HCT116 (cell line): ENCODE measurements at regions not wholly inside any gene's neighbourhood (a gene's known extent, or its start where the extent isn't known, plus 50 kb on each side); places are given as distances from the start of the nearest gene placed in this dataset.

ENCODE experiments used
- ATAC-seq: fragments of 200-7000 bp; cut with Tn5 transposase; 2 replicates; pipeline ENCODE4 v1.9.1; 2020; ENCODE audit warnings: mild to moderate bottlenecking, moderate library complexity
- BruUV-seq: library from RNA; stranded (reverse); fragments of 400-500 nt; replicated peaks from 2 replicates; lab custom pipeline; 2021; lab: Mats Ljungman, UMichigan
- CTCF ChIA-PET: fragments of 300-600 bp; sonication (Branson Sonifier 250); formaldehyde crosslinking; loops from one replicate; lab custom pipeline; 2021; ENCODE audit warnings: antibody characterized with exemption; lab: Charles Lee
- POLR2A ChIA-PET: fragments of 300-600, 350-600 bp; sonication (Branson Sonifier 250); formaldehyde crosslinking; loops from one replicate; lab custom pipeline; 2021; ENCODE audit warnings: antibody characterized with exemption; lab: Charles Lee
- RAD21 ChIA-PET, 2 experiments: fragments of 300-600 bp; sonication (Branson Sonifier 250); formaldehyde crosslinking; loops; one replicate each; lab custom pipeline; 2023; ENCODE audit warnings: low total read pairs in 2 of 2; ENCODE audit not compliant: uncharacterized antibody in 2 of 2, unreplicated experiment in 2 of 2, low non-redundant PET in 1 of 2; lab: Charles Lee
- DNase-seq: peaks from one replicate; pipeline ENCODE4 v3.0.0-alpha.2; 2010; ENCODE audit warnings: low read depth, low spot score
- H2AFZ ChIP-seq: fragments of 200-600 bp; shearing (Covaris generic), sonication (generic); 2 replicates; pipeline ENCODE4 v1.6.1; 2017; ENCODE audit warnings: low read depth, mixed run types, mixed read lengths, antibody characterized with exemption, low read length; ENCODE audit not compliant: poor library complexity, severe bottlenecking
- H3K27ac ChIP-seq: 2 replicates; pipeline ENCODE4 v1.5.1; 2012; ENCODE audit warnings: low read depth, low read length
- H3K27me3 ChIP-seq: fragments of 200-600 bp; sonication (generic); 2 replicates; pipeline ENCODE4 v1.6.1; 2016; ENCODE audit warnings: mixed run types, low read length, mixed read lengths; ENCODE audit not compliant: insufficient read depth
- H3K36me3 ChIP-seq, 2 experiments: fragments of 200-500 bp in 1 of 2; fragments of 200-600 bp in 1 of 2; sonication (Bioruptor generic) in 1 of 2; sonication (generic) in 1 of 2; 2 replicates each; pipeline versions ENCODE4 v1.5.1 to v1.6.1; 2014 to 2016; ENCODE audit warnings: low read length in 2 of 2, inconsistent platforms in 1 of 2, mixed read lengths in 1 of 2, mixed run types in 1 of 2; ENCODE audit not compliant: insufficient read depth in 2 of 2, control insufficient read depth in 1 of 2
- H3K4me1 ChIP-seq, 2 experiments: fragments of 200-600 bp in 1 of 2; sonication (generic) in 1 of 2; 2 replicates each; pipeline versions ENCODE4 v1.5.1 to v1.6.1; 2012 to 2017; ENCODE audit warnings: low read length in 2 of 2, inconsistent platforms in 1 of 2, mild to moderate bottlenecking in 1 of 2, mixed read lengths in 1 of 2, mixed run types in 1 of 2, moderate library complexity in 1 of 2; ENCODE audit not compliant: insufficient read depth in 2 of 2, control insufficient read depth in 1 of 2
- H3K4me2 ChIP-seq: fragments of 200-600 bp; sonication (generic); 2 replicates; pipeline ENCODE4 v1.6.1; 2017; ENCODE audit warnings: mixed run types, low read length, mixed read lengths
- H3K4me3 ChIP-seq, 2 experiments: fragments of 200-600 bp in 1 of 2; sonication (generic) in 1 of 2; replicated peaks in 1 of 2; 2 replicates each; pipeline ENCODE4 v1.5.1; 2011 to 2016; ENCODE audit warnings: low read length in 2 of 2, control low read depth in 1 of 2, low read depth in 1 of 2, mild to moderate bottlenecking in 1 of 2, mixed read lengths in 1 of 2, mixed run types in 1 of 2
- H3K79me2 ChIP-seq: fragments of 200-600 bp; sonication (generic); 2 replicates; pipeline ENCODE4 v1.6.1; 2017; ENCODE audit warnings: mild to moderate bottlenecking, mixed run types, low read length, moderate library complexity, mixed read lengths; ENCODE audit not compliant: insufficient read depth
- H3K9ac ChIP-seq: fragments of 200-600 bp; sonication (generic); 2 replicates; pipeline ENCODE4 v1.6.1; 2016; ENCODE audit warnings: low read length, mixed read lengths
- H3K9me2 ChIP-seq: fragments of 200-600 bp; sonication (generic), shearing (Covaris generic); 2 replicates; pipeline ENCODE4 v1.6.1; 2017; ENCODE audit warnings: mixed run types, mild to moderate bottlenecking, moderate library complexity; ENCODE audit not compliant: insufficient read depth
- H3K9me3 ChIP-seq, 2 experiments: fragments of 200-500 bp in 1 of 2; fragments of 200-600 bp in 1 of 2; sonication (Bioruptor generic) in 1 of 2; sonication (generic) in 1 of 2; 2 replicates each; pipeline ENCODE4 v1.6.1; 2014 to 2017; ENCODE audit warnings: low read length in 2 of 2, mixed read lengths in 2 of 2, inconsistent platforms in 1 of 2, low read depth in 1 of 2, mild to moderate bottlenecking in 1 of 2, mixed run types in 1 of 2, moderate library complexity in 1 of 2; ENCODE audit not compliant: control insufficient read depth in 1 of 2, insufficient read depth in 1 of 2
- H4K20me1 ChIP-seq: fragments of 200-600 bp; sonication (generic), shearing (Covaris generic); 2 replicates; pipeline ENCODE4 v1.6.1; 2017; ENCODE audit warnings: mixed run types, mild to moderate bottlenecking, moderate library complexity; ENCODE audit not compliant: insufficient read depth
- CBX3 ChIP-seq: IDR thresholded peaks from 2 replicates; pipeline ENCODE4 v1.6.1; 2012; ENCODE audit warnings: low read depth
- CEBPB ChIP-seq: IDR thresholded peaks from 2 replicates; pipeline ENCODE4 v1.6.1; 2012; ENCODE audit warnings: low read depth
- FOSL1 ChIP-seq: IDR thresholded peaks from 2 replicates; pipeline ENCODE4 v1.6.1; 2012; ENCODE audit warnings: low read depth
- JUND ChIP-seq: IDR thresholded peaks from 2 replicates; pipeline ENCODE4 v1.6.1; 2012
- POLR2AphosphoS5 ChIP-seq: IDR thresholded peaks from 2 replicates; pipeline ENCODE4 v1.6.1; 2011; ENCODE audit warnings: mild to moderate bottlenecking, low read depth, low read length, moderate library complexity
- RAD21 ChIP-seq: IDR thresholded peaks from 2 replicates; pipeline ENCODE4 v1.6.1; 2012; ENCODE audit warnings: low read depth, mild to moderate bottlenecking
- SIN3A ChIP-seq: IDR thresholded peaks from 2 replicates; pipeline ENCODE4 v1.6.1; 2012; ENCODE audit warnings: low read depth
- SP1 ChIP-seq: IDR thresholded peaks from 2 replicates; pipeline ENCODE4 v1.6.1; 2012; ENCODE audit warnings: low read depth
- SRF ChIP-seq: IDR thresholded peaks from 2 replicates; pipeline ENCODE4 v1.6.1; 2012; ENCODE audit warnings: low read depth
- TCF7L2 ChIP-seq: IDR thresholded peaks from 2 replicates; pipeline ENCODE4 v1.7.0; 2011; ENCODE audit warnings: borderline replicate concordance, inconsistent platforms; ENCODE audit not compliant: insufficient read depth, insufficient read length; ENCODE audit errors: extremely low read depth
- YY1 ChIP-seq: IDR thresholded peaks from 2 replicates; pipeline ENCODE4 v1.6.1; 2011; ENCODE audit warnings: low read length, low read depth, moderate library complexity, mild to moderate bottlenecking; ENCODE audit not compliant: insufficient replicate concordance; ENCODE audit errors: extremely low read depth
- intact Hi-C: fragments of 100-400 bp; cut with micrococcal nuclease; formaldehyde crosslinking; loops from 2 replicates; pipeline ENCODE4 v1.10.0; 2022
- TF ChIP-seq, protein P1 (sequence below): IDR thresholded peaks from 2 replicates; pipeline ENCODE4 v1.6.1; 2012
- TF ChIP-seq, protein P2 (sequence below): IDR thresholded peaks from 2 replicates; pipeline ENCODE4 v1.6.1; 2012
- TF ChIP-seq, protein P3 (sequence below), 3 experiments: fragments of 200-600 bp in 1 of 3; sonication (generic) in 1 of 3; IDR thresholded peaks in 2 of 3; conservative IDR thresholded peaks in 1 of 3; 2 replicates each; pipeline ENCODE4 v1.5.1; 2012 to 2017; ENCODE audit warnings: low read depth in 2 of 3, low read length in 2 of 3, antibody characterized with exemption in 1 of 3, borderline replicate concordance in 1 of 3, control low read depth in 1 of 3, mild to moderate bottlenecking in 1 of 3, mixed read lengths in 1 of 3, mixed run types in 1 of 3, moderate library complexity in 1 of 3; ENCODE audit not compliant: insufficient read depth in 1 of 3
- TF ChIP-seq, protein P4 (sequence below): IDR thresholded peaks from 2 replicates; pipeline ENCODE4 v1.6.1; 2012; ENCODE audit warnings: low read depth

DNA sequence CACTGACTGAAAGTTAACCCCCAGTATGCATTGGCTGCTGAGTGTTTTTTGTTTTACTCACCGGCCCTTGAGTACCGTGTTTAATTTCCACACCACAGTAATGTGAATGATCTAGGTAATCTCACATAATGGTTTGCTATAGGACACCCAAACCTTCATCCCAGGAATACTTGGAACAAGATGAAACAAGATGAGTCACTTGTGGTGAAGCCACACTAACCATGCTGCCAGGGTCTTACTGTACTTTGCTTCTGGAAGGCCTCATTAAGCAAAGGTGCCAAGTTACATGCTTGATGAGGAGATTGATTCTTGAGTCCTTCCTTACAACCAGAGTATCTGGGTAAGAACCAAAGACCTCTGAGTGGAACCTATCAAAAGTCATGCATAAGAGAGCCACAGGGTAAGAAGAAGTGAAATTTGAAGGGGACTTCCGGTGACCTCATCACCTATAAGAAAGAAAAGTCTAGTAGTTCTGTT, 163.3 kb downstream of the NRIP1 start:
- no peak overlapping the region for H3K9ac ChIP-seq
- no peaks in the 10 kb centered on the region for H4K20me1 ChIP-seq
- no peaks in the 10 kb centered on the region for H3K9me2 ChIP-seq
- CTCF ChIA-PET: no interaction called here
- peaks cover 33 to 34% of the 10 kb centered on the region in 2 experiments for H3K4me1 ChIP-seq
- BruUV-seq: no TSS peak
- TF ChIP-seq, protein P1, sequence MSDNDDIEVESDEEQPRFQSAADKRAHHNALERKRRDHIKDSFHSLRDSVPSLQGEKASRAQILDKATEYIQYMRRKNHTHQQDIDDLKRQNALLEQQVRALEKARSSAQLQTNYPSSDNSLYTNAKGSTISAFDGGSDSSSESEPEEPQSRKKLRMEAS: peak; percentile 45; the same call in 1 of the 2 replicates
- TF ChIP-seq CEBPB (peak; percentile 59), SIN3A (no peak), SRF (0 out of 2 replicates have a peak, but pooled peaks have one; percentile 28), FOSL1 (peak; percentile 76), JUND (peak; percentile 83), RAD21 (peak; percentile 21; the same call in 1 of the 2 replicates), POLR2AphosphoS5 (peak; percentile 39; the same call in 1 of the 2 replicates), TCF7L2 (no peak), SP1 (peak; percentile 83), CBX3 (peak; percentile 78; the same call in 1 of the 2 replicates)
- DNase-seq (peak; percentile 78), ATAC-seq (peak; percentile 92)
- H3K27ac ChIP-seq: peak overlapping the region; percentile 77; the same call in 1 of the 2 replicates
- no peaks in the 10 kb centered on the region; a peak in 1 of 4 replicates for H3K36me3 ChIP-seq
- intact Hi-C loops: no loop called here
- no peak overlapping the region for H2AFZ ChIP-seq
- H3K4me3 ChIP-seq: no peak overlapping the region
- H3K27me3 ChIP-seq: no peaks in the 10 kb centered on the region
- H3K9me3 ChIP-seq: peaks cover 5 to 6% of the 10 kb centered on the region in 2 experiments; a peak in 1 of 4 replicates
- H3K4me2 ChIP-seq: peak overlapping the region; percentile 34
- no peaks in the 10 kb centered on the region for H3K79me2 ChIP-seq
- POLR2A ChIA-PET: no interaction called here
- RAD21 ChIA-PET: no interaction called here

DNA sequence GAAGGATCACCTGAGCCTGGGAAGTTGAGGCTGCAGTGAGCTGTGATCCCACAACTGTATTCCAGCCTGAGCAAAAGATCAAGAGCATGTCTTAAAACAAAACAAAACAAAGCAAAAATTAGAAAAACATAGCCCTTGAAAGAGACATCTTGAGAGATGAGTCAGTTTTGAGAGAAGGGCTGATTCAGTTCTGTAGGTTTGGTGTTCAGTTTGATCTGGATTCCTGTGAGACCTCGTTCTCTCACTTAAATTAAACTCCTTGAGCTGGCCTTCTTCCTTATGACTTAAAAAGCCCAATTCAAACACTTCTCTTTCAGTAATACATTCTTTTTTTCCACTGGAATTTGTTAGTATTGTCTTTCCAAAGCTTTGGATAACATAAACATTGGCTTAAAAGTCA, 164.2 kb downstream of the NRIP1 start:
- Histone ChIP-seq H3K36me3 (no peaks in the 10 kb centered on the region; a peak in 1 of 4 replicates), H4K20me1 (no peaks in the 10 kb centered on the region), H3K4me2 (peak overlapping the region; percentile 34), H3K27me3 (no peaks in the 10 kb centered on the region), H3K9me3 (peaks cover 4 to 5% of the 10 kb centered on the region in 2 experiments; a peak in 1 of 4 replicates), H3K4me3 (no peak overlapping the region), H3K79me2 (no peaks in the 10 kb centered on the region), H3K9me2 (no peaks in the 10 kb centered on the region), H3K9ac (no peak overlapping the region), H3K27ac (peak overlapping the region; percentile 77), H3K4me1 (peaks cover 33 to 34% of the 10 kb centered on the region in 2 experiments), H2AFZ (no peak overlapping the region)
- ChIA-PET CTCF (no interaction called here), POLR2A (no interaction called here), RAD21 (no interaction called here)
- no peak for ATAC-seq
- intact Hi-C loops: no loop called here
- BruUV-seq: no TSS peak
- DNase-seq: no peak
- TF ChIP-seq, protein P2, sequence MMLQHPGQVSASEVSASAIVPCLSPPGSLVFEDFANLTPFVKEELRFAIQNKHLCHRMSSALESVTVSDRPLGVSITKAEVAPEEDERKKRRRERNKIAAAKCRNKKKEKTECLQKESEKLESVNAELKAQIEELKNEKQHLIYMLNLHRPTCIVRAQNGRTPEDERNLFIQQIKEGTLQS: no peak
- no peak for TF ChIP-seq TCF7L2
- no peak for TF ChIP-seq YY1
- TF ChIP-seq, protein P3, sequence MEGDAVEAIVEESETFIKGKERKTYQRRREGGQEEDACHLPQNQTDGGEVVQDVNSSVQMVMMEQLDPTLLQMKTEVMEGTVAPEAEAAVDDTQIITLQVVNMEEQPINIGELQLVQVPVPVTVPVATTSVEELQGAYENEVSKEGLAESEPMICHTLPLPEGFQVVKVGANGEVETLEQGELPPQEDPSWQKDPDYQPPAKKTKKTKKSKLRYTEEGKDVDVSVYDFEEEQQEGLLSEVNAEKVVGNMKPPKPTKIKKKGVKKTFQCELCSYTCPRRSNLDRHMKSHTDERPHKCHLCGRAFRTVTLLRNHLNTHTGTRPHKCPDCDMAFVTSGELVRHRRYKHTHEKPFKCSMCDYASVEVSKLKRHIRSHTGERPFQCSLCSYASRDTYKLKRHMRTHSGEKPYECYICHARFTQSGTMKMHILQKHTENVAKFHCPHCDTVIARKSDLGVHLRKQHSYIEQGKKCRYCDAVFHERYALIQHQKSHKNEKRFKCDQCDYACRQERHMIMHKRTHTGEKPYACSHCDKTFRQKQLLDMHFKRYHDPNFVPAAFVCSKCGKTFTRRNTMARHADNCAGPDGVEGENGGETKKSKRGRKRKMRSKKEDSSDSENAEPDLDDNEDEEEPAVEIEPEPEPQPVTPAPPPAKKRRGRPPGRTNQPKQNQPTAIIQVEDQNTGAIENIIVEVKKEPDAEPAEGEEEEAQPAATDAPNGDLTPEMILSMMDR (IDR thresholded peaks at IDR 0.05 in 2 of 3, conservative IDR thresholded peaks at IDR 0.05 in 1 of 3; ENCODE audit: borderline replicate concordance in 1 of 3, insufficient read depth in 1 of 3, low read depth in 2 of 3, low read length in 2 of 3): no peak
- no peak for TF ChIP-seq CEBPB
- TF ChIP-seq, protein P4, sequence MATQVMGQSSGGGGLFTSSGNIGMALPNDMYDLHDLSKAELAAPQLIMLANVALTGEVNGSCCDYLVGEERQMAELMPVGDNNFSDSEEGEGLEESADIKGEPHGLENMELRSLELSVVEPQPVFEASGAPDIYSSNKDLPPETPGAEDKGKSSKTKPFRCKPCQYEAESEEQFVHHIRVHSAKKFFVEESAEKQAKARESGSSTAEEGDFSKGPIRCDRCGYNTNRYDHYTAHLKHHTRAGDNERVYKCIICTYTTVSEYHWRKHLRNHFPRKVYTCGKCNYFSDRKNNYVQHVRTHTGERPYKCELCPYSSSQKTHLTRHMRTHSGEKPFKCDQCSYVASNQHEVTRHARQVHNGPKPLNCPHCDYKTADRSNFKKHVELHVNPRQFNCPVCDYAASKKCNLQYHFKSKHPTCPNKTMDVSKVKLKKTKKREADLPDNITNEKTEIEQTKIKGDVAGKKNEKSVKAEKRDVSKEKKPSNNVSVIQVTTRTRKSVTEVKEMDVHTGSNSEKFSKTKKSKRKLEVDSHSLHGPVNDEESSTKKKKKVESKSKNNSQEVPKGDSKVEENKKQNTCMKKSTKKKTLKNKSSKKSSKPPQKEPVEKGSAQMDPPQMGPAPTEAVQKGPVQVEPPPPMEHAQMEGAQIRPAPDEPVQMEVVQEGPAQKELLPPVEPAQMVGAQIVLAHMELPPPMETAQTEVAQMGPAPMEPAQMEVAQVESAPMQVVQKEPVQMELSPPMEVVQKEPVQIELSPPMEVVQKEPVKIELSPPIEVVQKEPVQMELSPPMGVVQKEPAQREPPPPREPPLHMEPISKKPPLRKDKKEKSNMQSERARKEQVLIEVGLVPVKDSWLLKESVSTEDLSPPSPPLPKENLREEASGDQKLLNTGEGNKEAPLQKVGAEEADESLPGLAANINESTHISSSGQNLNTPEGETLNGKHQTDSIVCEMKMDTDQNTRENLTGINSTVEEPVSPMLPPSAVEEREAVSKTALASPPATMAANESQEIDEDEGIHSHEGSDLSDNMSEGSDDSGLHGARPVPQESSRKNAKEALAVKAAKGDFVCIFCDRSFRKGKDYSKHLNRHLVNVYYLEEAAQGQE: no peak
- TF ChIP-seq SP1: no peak
